Lower leg skin (tissue), 3 donors: ENCODE measurements at regions not wholly inside any gene's neighbourhood (a gene's known extent, or its start where the extent isn't known, plus 50 kb on each side); places are given as distances from the start of the nearest gene placed in this dataset.

ENCODE experiments used
- CTCF ChIP-seq, 3 donors: fragments of 450-650 bp; IDR thresholded peaks; one replicate each; pipeline ENCODE4 v1.5.1; 2016; ENCODE audit warnings: antibody characterized with exemption in 3 of 3, mild to moderate bottlenecking in 3 of 3, moderate library complexity in 2 of 3
- POLR2A ChIP-seq, 2 donors: fragments of 450-650 bp; IDR thresholded peaks; one replicate each; pipeline ENCODE4 v1.6.1; 2016 to 2017; ENCODE audit warnings: antibody characterized with exemption in 2 of 2, mild to moderate bottlenecking in 1 of 2, moderate library complexity in 1 of 2

- TF ChIP-seq CTCF (IDR thresholded peaks at IDR 0.05) (no peak), POLR2A (IDR thresholded peaks at IDR 0.05) (no peak)
Measured at GRCh38 chr2:239574054-239574433, 173.2 kb upstream of the HDAC4 start.
